ENCODE measurements at regions not wholly inside any gene's neighbourhood (a gene's known extent, or its start where the extent isn't known, plus 50 kb on each side); places are given as distances from the start of the nearest gene placed in this dataset.

GRCh38 chr20:63086421-63087235 is 79.9 kb upstream of the BHLHE23 start:
- no TSS peak for BruUV-seq (replicated peaks)
- H3K36me3 ChIP-seq (ENCODE audit: control insufficient read depth, insufficient read depth, low read length): no peaks in the 10 kb centered on the region
- no peaks in the 10 kb centered on the region for H3K4me1 ChIP-seq (ENCODE audit: control insufficient read depth, insufficient read depth, low read length)
- ATAC-seq (no peak), DNase-seq (ENCODE audit: low read depth, low spot score) (no peak)
- POLR2A ChIA-PET: interaction anchor here (0.8 kb wide), 1 partner anchor 9 kb away, joined by 4 read pairs; no protein-coding TSS in a partner anchor
- no peak overlapping the region for H3K27ac ChIP-seq (ENCODE audit: low read length)
- in situ Hi-C loops (cut with HindIII; ENCODE audit: low pct_unique_long_range_greater_than_20kb, low sequenced_read_pairs): no loop called here
- H3K27me3 ChIP-seq (ENCODE audit: control insufficient read depth, insufficient read depth, low read length): no peaks in the 10 kb centered on the region; the same call in 1 of the 2 replicates
- H3K4me3 ChIP-seq (ENCODE audit: low read depth in 2 of 2, low read length in 2 of 2): no peak overlapping the region
- intact Hi-C loops (cut with micrococcal nuclease; ENCODE audit: unreplicated experiment): no loop called here
- no peaks in the 10 kb centered on the region for H3K9me3 ChIP-seq (ENCODE audit: control insufficient read depth, insufficient read depth, low read depth, low read length)
- no peak for TF ChIP-seq CTCF (IDR thresholded peaks at IDR 0.05)
- TF ChIP-seq TCF7L2 (IDR thresholded peaks at IDR 0.05; ENCODE audit: low read depth, low read length): no peak
- TF ChIP-seq POLR2AphosphoS5 (IDR thresholded peaks at IDR 0.05; ENCODE audit: low read depth, low read length): no peak
- no peak for TF ChIP-seq SIN3A (IDR thresholded peaks at IDR 0.05; ENCODE audit: borderline replicate concordance, insufficient read depth, low read depth, low read length)
- TF ChIP-seq REST (IDR thresholded peaks at IDR 0.05; ENCODE audit: insufficient read depth in 1 of 2, low read depth in 2 of 2, low read length in 1 of 2): no peak
- CTCF ChIA-PET: no interaction called here

- no peaks in the 10 kb centered on the region; the same call in 1 of the 2 replicates for H3K27me3 ChIP-seq (ENCODE audit: control insufficient read depth, insufficient read depth, low read length)
- no TSS peak for BruUV-seq (replicated peaks)
- in situ Hi-C loops (cut with HindIII; ENCODE audit: low pct_unique_long_range_greater_than_20kb, low sequenced_read_pairs): no loop called here
- no peak overlapping the region for H3K4me3 ChIP-seq (ENCODE audit: low read depth in 2 of 2, low read length in 2 of 2)
- DNase-seq (ENCODE audit: low read depth, low spot score) (no peak), ATAC-seq (no peak)
- intact Hi-C loops (cut with micrococcal nuclease; ENCODE audit: unreplicated experiment): no loop called here
- no peak overlapping the region for H3K27ac ChIP-seq (ENCODE audit: low read length)
- CTCF ChIA-PET: interaction anchor here (0.6 kb wide), 1 partner anchor 319 kb away, joined by 4 read pairs; no protein-coding TSS in a partner anchor
- no peaks in the 10 kb centered on the region for H3K36me3 ChIP-seq (ENCODE audit: control insufficient read depth, insufficient read depth, low read length)
- no peaks in the 10 kb centered on the region for H3K9me3 ChIP-seq (ENCODE audit: control insufficient read depth, insufficient read depth, low read depth, low read length)
- POLR2A ChIA-PET: no interaction called here
- no peak for TF ChIP-seq TCF7L2 (IDR thresholded peaks at IDR 0.05; ENCODE audit: low read depth, low read length)
- TF ChIP-seq POLR2AphosphoS5 (IDR thresholded peaks at IDR 0.05; ENCODE audit: low read depth, low read length): no peak
- no peak for TF ChIP-seq REST (IDR thresholded peaks at IDR 0.05; ENCODE audit: insufficient read depth in 1 of 2, low read depth in 2 of 2, low read length in 1 of 2)
- no peak for TF ChIP-seq SIN3A (IDR thresholded peaks at IDR 0.05; ENCODE audit: borderline replicate concordance, insufficient read depth, low read depth, low read length)
- TF ChIP-seq CTCF (IDR thresholded peaks at IDR 0.05): no peak
- no peaks in the 10 kb centered on the region for H3K4me1 ChIP-seq (ENCODE audit: control insufficient read depth, insufficient read depth, low read length)
These were observed 78.5 kb upstream of the BHLHE23 start for GRCh38 chr20:63085151-63085861.
